DND-41 (cell line): ENCODE measurements at regions not wholly inside any gene's neighbourhood (a gene's known extent, or its start where the extent isn't known, plus 50 kb on each side); places are given as distances from the start of the nearest gene placed in this dataset.

Experiments
- CTCF ChIP-seq: IDR thresholded peaks from 2 replicates; pipeline ENCODE4 v1.5.1; 2012; ENCODE audit warnings: borderline replicate concordance, low read length, moderate library complexity, mild to moderate bottlenecking; ENCODE audit not compliant: poor library complexity, severe bottlenecking; ENCODE audit errors: extremely low read depth
- EZH2 ChIP-seq: IDR thresholded peaks from 3 replicates; pipeline ENCODE4 v1.6.1; 2012; ENCODE audit warnings: borderline replicate concordance, low read depth, mild to moderate bottlenecking, moderate library complexity, low read length, inconsistent platforms; ENCODE audit not compliant: severe bottlenecking

- TF ChIP-seq CTCF, result no peak
- no peak for TF ChIP-seq EZH2
Measured at GRCh38 chr20:25859649-25860530, 163.2 kb upstream of the ZNF337 start.
